ENCODE measurements at regions not wholly inside any gene's neighbourhood (a gene's known extent, or its start where the extent isn't known, plus 50 kb on each side); places are given as distances from the start of the nearest gene placed in this dataset.
A peak's percentile ranks its signal among the peaks of the same experiment; 100 is the strongest.

GRCh38 chr3:24582431-24583403 lies 88.1 kb upstream of the THRB start (continued):
- peak; percentile 65; the same call in 1 of the 2 replicates for TF ChIP-seq MAFK (IDR thresholded peaks at IDR 0.05; ENCODE audit: low read depth, low read length)
- TF ChIP-seq, protein P1, sequence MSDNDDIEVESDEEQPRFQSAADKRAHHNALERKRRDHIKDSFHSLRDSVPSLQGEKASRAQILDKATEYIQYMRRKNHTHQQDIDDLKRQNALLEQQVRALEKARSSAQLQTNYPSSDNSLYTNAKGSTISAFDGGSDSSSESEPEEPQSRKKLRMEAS (IDR thresholded peaks at IDR 0.05) = no peak
- no peak for TF ChIP-seq TAF1 (IDR thresholded peaks at IDR 0.05; ENCODE audit: low read depth, low read length)
- no peak for TF ChIP-seq TEAD4 (IDR thresholded peaks at IDR 0.05; ENCODE audit: low read depth, low read length)
- no peak for TF ChIP-seq SUZ12 (IDR thresholded peaks at IDR 0.05; ENCODE audit: low read length)
- no peak for TF ChIP-seq TCF12 (IDR thresholded peaks at IDR 0.05; ENCODE audit: low read depth, low read length)
- TF ChIP-seq, protein P2, sequence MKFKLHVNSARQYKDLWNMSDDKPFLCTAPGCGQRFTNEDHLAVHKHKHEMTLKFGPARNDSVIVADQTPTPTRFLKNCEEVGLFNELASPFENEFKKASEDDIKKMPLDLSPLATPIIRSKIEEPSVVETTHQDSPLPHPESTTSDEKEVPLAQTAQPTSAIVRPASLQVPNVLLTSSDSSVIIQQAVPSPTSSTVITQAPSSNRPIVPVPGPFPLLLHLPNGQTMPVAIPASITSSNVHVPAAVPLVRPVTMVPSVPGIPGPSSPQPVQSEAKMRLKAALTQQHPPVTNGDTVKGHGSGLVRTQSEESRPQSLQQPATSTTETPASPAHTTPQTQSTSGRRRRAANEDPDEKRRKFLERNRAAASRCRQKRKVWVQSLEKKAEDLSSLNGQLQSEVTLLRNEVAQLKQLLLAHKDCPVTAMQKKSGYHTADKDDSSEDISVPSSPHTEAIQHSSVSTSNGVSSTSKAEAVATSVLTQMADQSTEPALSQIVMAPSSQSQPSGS (IDR thresholded peaks at IDR 0.05; ENCODE audit: low read length) = no peak

All from H1 (cell line).